Nephron (organoid): ENCODE measurements at regions not wholly inside any gene's neighbourhood (a gene's known extent, or its start where the extent isn't known, plus 50 kb on each side); places are given as distances from the start of the nearest gene placed in this dataset.

Source experiments
- H3K27ac Mint-ChIP-seq, 3 experiments: 2 replicates each; pipeline ENCODE4 v1.8.0; 2020; ENCODE audit warnings: mixed read lengths in 3 of 3, mild to moderate bottlenecking in 2 of 3, moderate library complexity in 1 of 3
- H3K27me3 Mint-ChIP-seq: 2 replicates; pipeline ENCODE4 v1.8.0; 2021; ENCODE audit warnings: low read depth, mild to moderate bottlenecking, moderate library complexity, mixed read lengths
- H3K36me3 Mint-ChIP-seq: 2 replicates; pipeline ENCODE4 v1.8.0; 2020; ENCODE audit warnings: low read depth, mixed read lengths
- H3K4me1 Mint-ChIP-seq: 2 replicates; pipeline ENCODE4 v1.8.0; 2020; ENCODE audit warnings: mixed read lengths
- H3K4me3 Mint-ChIP-seq, 3 experiments: 2 replicates each; pipeline ENCODE4 v1.8.0; 2020; ENCODE audit warnings: mild to moderate bottlenecking in 3 of 3, mixed read lengths in 3 of 3, moderate library complexity in 2 of 3
- H3K9me3 Mint-ChIP-seq: 2 replicates; pipeline ENCODE4 v1.8.0; 2020; ENCODE audit warnings: mixed read lengths
- TF ChIP-seq, protein P1 (sequence below), 3 experiments: fragments of 200-600 bp; sonication (generic); IDR thresholded peaks; one replicate each; pipeline ENCODE4 v1.5.0; 2021; ENCODE audit warnings: antibody characterized with exemption in 3 of 3; ENCODE audit not compliant: unreplicated experiment in 3 of 3

DNA sequence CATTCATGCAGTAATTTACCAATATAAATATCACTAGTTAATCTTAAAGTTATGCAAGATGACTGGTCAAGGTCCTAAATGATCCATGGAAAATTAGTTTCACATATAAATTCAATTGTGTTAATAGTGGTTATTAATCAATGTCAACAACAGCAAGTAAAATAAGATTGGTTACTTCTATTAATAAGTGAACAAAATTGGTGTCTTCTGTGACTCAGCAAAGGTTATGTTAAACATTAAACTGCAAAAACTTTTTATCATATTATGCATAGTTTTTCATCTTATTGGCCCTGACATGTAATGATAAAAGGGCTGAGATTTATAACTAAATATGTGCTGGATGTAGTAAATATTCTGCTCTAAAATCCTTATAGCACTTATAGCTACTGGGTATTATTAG is 359.0 kb upstream of the UBE2E3 start:
- TF ChIP-seq, protein P1, sequence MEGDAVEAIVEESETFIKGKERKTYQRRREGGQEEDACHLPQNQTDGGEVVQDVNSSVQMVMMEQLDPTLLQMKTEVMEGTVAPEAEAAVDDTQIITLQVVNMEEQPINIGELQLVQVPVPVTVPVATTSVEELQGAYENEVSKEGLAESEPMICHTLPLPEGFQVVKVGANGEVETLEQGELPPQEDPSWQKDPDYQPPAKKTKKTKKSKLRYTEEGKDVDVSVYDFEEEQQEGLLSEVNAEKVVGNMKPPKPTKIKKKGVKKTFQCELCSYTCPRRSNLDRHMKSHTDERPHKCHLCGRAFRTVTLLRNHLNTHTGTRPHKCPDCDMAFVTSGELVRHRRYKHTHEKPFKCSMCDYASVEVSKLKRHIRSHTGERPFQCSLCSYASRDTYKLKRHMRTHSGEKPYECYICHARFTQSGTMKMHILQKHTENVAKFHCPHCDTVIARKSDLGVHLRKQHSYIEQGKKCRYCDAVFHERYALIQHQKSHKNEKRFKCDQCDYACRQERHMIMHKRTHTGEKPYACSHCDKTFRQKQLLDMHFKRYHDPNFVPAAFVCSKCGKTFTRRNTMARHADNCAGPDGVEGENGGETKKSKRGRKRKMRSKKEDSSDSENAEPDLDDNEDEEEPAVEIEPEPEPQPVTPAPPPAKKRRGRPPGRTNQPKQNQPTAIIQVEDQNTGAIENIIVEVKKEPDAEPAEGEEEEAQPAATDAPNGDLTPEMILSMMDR (IDR thresholded peaks at IDR 0.05; ENCODE audit: unreplicated experiment in 3 of 3), result no peak
- Mint-ChIP-seq H3K9me3 (peaks cover 4% of the 10 kb centered on the region), H3K27me3 (no peaks in the 10 kb centered on the region), H3K4me1 (no peaks in the 10 kb centered on the region), H3K4me3 (no peak overlapping the region), H3K27ac (no peak overlapping the region), H3K36me3 (no peaks in the 10 kb centered on the region)

DNA sequence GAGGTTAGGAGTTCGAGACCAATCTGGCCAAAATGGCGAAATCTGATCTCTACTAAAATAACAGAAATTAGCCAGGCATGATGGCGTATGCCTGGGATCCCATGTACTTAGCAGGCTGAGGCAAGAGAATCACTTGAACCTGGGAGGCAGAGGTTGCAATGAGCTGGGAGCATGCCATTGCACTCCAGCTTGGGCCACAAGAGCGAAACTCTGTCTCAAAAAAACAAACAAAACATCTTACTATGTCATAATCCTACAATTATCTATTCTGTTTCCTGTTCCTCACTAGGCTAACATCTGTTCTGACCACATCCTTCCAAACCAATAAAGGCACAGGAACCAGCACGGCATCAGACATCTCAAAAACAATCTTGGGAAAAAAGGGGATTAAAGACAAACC is 361.8 kb upstream of the UBE2E3 start:
- Mint-ChIP-seq H3K27me3 (no peaks in the 10 kb centered on the region), H3K36me3 (no peaks in the 10 kb centered on the region)

DNA sequence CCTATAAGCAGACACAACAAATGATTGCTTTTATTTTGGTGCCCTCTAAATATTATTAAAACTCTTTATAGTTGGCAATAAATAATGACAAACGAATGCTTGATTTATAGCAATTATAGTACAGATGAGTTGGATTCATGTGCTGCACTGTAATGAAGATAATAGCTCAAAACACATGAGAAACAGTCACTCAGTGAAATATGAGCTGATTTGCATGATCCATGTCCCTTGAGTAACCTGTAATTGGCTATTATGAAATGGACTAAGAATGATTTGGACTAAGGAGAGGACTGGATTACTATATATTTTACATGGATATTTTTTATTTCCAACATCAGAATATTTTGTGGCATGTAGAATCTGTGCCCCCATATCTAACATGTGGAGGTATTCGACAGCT is 365.6 kb upstream of the UBE2E3 start:
- TF ChIP-seq, protein P1 (IDR thresholded peaks at IDR 0.05; ENCODE audit: unreplicated experiment in 3 of 3), result no peak
- H3K27me3 Mint-ChIP-seq, result no peaks in the 10 kb centered on the region
- no peak overlapping the region for H3K4me3 Mint-ChIP-seq
- no peaks in the 10 kb centered on the region for H3K9me3 Mint-ChIP-seq
- peaks cover 6% of the 10 kb centered on the region for H3K4me1 Mint-ChIP-seq
- no peaks in the 10 kb centered on the region for H3K36me3 Mint-ChIP-seq
- no peak overlapping the region for H3K27ac Mint-ChIP-seq

More for the DNA sequence above, 361.8 kb upstream of the UBE2E3 start:
- no peak overlapping the region for H3K27ac Mint-ChIP-seq
- H3K4me3 Mint-ChIP-seq, result no peak overlapping the region
- H3K4me1 Mint-ChIP-seq, result no peaks in the 10 kb centered on the region
- H3K9me3 Mint-ChIP-seq, result peaks cover 4% of the 10 kb centered on the region
- TF ChIP-seq, protein P1 (IDR thresholded peaks at IDR 0.05; ENCODE audit: unreplicated experiment in 3 of 3), result no peak

DNA sequence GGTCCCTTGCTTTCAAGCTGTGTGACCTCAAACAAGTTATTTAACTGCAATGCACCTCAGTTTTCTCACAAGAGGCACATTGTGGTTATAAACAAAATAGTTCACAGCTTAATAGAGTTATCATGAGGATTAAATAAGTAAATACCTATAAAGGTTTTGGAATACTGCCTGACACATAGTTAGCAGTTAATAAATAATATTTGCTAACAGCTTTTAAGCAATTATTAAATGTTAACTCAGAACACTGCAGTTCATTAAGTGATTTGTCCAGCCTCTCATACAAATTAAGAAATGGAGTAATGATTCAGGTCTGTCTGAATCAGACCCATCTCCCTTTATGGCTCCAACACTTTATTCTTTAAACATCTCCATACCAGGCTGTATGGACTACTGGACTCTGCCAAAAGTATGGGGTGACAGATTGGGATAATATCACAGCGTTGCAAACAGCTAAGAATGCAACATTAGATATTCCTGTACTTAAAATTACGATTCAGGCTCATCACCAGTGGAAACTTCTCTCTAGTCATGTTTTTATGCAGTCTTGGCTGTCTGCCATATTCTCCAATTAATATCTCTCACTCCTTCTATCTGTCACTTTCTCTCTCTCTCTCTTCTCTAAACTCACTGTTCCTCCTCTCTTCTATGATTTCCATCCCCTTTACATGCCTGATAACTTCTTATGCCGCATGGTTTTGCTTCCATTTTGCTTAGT is 370.6 kb upstream of the UBE2E3 start:
- no peak overlapping the region for H3K4me3 Mint-ChIP-seq
- no peak overlapping the region for H3K27ac Mint-ChIP-seq

DNA sequence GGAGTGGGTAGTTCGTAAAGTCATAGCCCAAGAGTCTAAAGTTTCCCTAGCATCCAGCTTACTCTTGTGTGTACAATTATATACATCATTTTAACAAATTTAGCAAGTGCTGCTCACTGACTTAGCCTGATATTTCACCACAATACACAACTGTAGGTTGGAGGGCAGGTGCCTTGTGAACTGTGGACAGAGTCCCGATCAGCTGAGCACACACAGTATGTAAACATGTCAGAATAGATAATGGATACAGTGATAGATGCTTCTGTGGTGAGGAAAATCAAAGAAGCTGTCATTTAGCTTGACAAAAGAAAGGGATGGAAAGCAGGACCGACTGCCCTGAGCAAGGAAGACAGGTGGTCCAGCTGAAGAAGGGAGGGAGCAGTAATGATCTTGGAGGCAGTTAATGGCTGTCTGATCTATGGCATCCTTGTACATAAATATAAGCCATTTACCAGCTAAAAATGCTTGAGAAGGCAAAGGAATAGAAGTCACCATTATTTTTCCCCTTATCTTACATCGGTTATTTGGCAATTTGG is 372.8 kb upstream of the UBE2E3 start:
- Mint-ChIP-seq H3K36me3 (no peaks in the 10 kb centered on the region), H3K4me1 (peaks cover 6% of the 10 kb centered on the region), H3K27ac (no peak overlapping the region), H3K4me3 (no peak overlapping the region), H3K9me3 (no peaks in the 10 kb centered on the region), H3K27me3 (no peaks in the 10 kb centered on the region)
- TF ChIP-seq, protein P1 (IDR thresholded peaks at IDR 0.05; ENCODE audit: unreplicated experiment in 3 of 3), result no peak

More for the DNA sequence above, 370.6 kb upstream of the UBE2E3 start:
- no peaks in the 10 kb centered on the region for H3K27me3 Mint-ChIP-seq
- H3K9me3 Mint-ChIP-seq, result no peaks in the 10 kb centered on the region
- H3K36me3 Mint-ChIP-seq, result no peaks in the 10 kb centered on the region
- TF ChIP-seq, protein P1 (IDR thresholded peaks at IDR 0.05; ENCODE audit: unreplicated experiment in 3 of 3), result no peak
- peaks cover 6% of the 10 kb centered on the region for H3K4me1 Mint-ChIP-seq

DNA sequence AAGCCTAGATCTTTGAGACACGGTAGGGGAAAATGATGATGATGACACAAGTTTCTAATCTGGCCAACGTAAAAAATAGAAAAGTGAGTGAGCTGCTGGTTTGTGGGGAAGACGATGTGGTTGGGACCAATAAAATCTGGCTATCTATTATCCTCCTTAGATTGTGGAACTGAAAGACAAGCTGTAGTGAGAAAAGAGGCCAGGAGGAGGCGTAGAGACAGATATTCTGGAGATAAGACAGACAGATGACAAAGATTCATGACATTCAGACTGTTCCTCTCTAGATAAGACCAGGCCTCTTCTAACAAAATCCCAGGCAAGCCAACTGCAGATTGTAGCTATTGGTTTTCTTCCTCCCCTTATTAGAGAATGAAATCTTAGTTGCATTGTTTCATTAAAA is 376.3 kb upstream of the UBE2E3 start:
- TF ChIP-seq, protein P1 (IDR thresholded peaks at IDR 0.05; ENCODE audit: unreplicated experiment in 3 of 3), result peak in 2 of 3 experiments; percentile 7 to 10
- H3K27ac Mint-ChIP-seq, result no peak overlapping the region
- H3K36me3 Mint-ChIP-seq, result no peaks in the 10 kb centered on the region
- no peak overlapping the region for H3K4me3 Mint-ChIP-seq
- H3K9me3 Mint-ChIP-seq, result no peaks in the 10 kb centered on the region
- H3K27me3 Mint-ChIP-seq, result no peaks in the 10 kb centered on the region
- H3K4me1 Mint-ChIP-seq, result no peaks in the 10 kb centered on the region
